GM12872 (cell line): ENCODE measurements at regions not wholly inside any gene's neighbourhood (a gene's known extent, or its start where the extent isn't known, plus 50 kb on each side); places are given as distances from the start of the nearest gene placed in this dataset.

ENCODE experiments used
- CTCF ChIP-seq: IDR thresholded peaks from 3 replicates; pipeline ENCODE4 v1.5.1; 2011; ENCODE audit warnings: low read depth, mild to moderate bottlenecking, low read length, moderate library complexity; ENCODE audit not compliant: insufficient read depth

GRCh38 chr3:74978684-74979083 lies 364.2 kb upstream of the CNTN3 start:
- no peak for TF ChIP-seq CTCF

GRCh38 chr3:74988095-74988494 lies 373.6 kb upstream of the CNTN3 start:
- no peak for TF ChIP-seq CTCF

GRCh38 chr3:74992898-74993297 lies 378.4 kb upstream of the CNTN3 start:
- no peak for TF ChIP-seq CTCF

- TF ChIP-seq CTCF = no peak
These were observed 386.9 kb upstream of the CNTN3 start for GRCh38 chr3:75001330-75001729.

GRCh38 chr3:75012791-75013331 lies 398.4 kb upstream of the CNTN3 start:
- no peak for TF ChIP-seq CTCF

- TF ChIP-seq CTCF = no peak
These were observed 399.5 kb upstream of the CNTN3 start for GRCh38 chr3:75014008-75014407.

GRCh38 chr3:75015280-75015679 lies 400.8 kb upstream of the CNTN3 start:
- no peak for TF ChIP-seq CTCF
